ENCODE measurements at regions not wholly inside any gene's neighbourhood (a gene's known extent, or its start where the extent isn't known, plus 50 kb on each side); places are given as distances from the start of the nearest gene placed in this dataset.

GRCh38 chr5:144788556-144788955 is 617.9 kb downstream of the KCTD16 start:
- H3K27me3 ChIP-seq (ENCODE audit: insufficient read depth, low read length): no peaks in the 10 kb centered on the region
- H3K79me2 ChIP-seq (ENCODE audit: insufficient read depth, low read length): no peaks in the 10 kb centered on the region
- H3K4me3 ChIP-seq (ENCODE audit: low read depth, low read length, poor library complexity, severe bottlenecking): no peak overlapping the region
- no peak overlapping the region for H3K4me2 ChIP-seq (ENCODE audit: low read length)
- TF ChIP-seq CTCF (IDR thresholded peaks at IDR 0.05; ENCODE audit: low read length): no peak
- no peak for TF ChIP-seq EZH2 (IDR thresholded peaks at IDR 0.05; ENCODE audit: borderline replicate concordance, low read length)
- no peaks in the 10 kb centered on the region for H3K9me3 ChIP-seq (ENCODE audit: low read length)
- H3K36me3 ChIP-seq (ENCODE audit: insufficient read depth, low read length): no peaks in the 10 kb centered on the region
- H3K27ac ChIP-seq (ENCODE audit: low read depth, low read length, poor library complexity, severe bottlenecking): no peak overlapping the region
- H3F3A ChIP-seq (ENCODE audit: insufficient read depth, low read length): no peaks in the 10 kb centered on the region
- H3K9ac ChIP-seq (ENCODE audit: low read length): no peak overlapping the region
- H4K20me1 ChIP-seq (ENCODE audit: insufficient read depth, low read length): no peaks in the 10 kb centered on the region
- H3K4me1 ChIP-seq (ENCODE audit: insufficient read depth, low read length, severe bottlenecking): no peaks in the 10 kb centered on the region
- H2AFZ ChIP-seq (ENCODE audit: low read length): no peak overlapping the region
- H3K9me2 ChIP-seq (ENCODE audit: low read depth, low read length): no peaks in the 10 kb centered on the region

GRCh38 chr5:144788046-144788445 is 617.4 kb downstream of the KCTD16 start:
- H3K9me2 ChIP-seq (ENCODE audit: low read depth, low read length): no peaks in the 10 kb centered on the region
- no peak for TF ChIP-seq CTCF (IDR thresholded peaks at IDR 0.05; ENCODE audit: low read length)
- TF ChIP-seq EZH2 (IDR thresholded peaks at IDR 0.05; ENCODE audit: borderline replicate concordance, low read length): no peak
- no peak overlapping the region for H3K27ac ChIP-seq (ENCODE audit: low read depth, low read length, poor library complexity, severe bottlenecking)
- no peak overlapping the region for H2AFZ ChIP-seq (ENCODE audit: low read length)
- H3K4me3 ChIP-seq (ENCODE audit: low read depth, low read length, poor library complexity, severe bottlenecking): no peak overlapping the region
- H3K4me2 ChIP-seq (ENCODE audit: low read length): no peak overlapping the region
- H3K79me2 ChIP-seq (ENCODE audit: insufficient read depth, low read length): no peaks in the 10 kb centered on the region
- H4K20me1 ChIP-seq (ENCODE audit: insufficient read depth, low read length): no peaks in the 10 kb centered on the region
- no peaks in the 10 kb centered on the region for H3K4me1 ChIP-seq (ENCODE audit: insufficient read depth, low read length, severe bottlenecking)
- H3K36me3 ChIP-seq (ENCODE audit: insufficient read depth, low read length): no peaks in the 10 kb centered on the region
- H3F3A ChIP-seq (ENCODE audit: insufficient read depth, low read length): no peaks in the 10 kb centered on the region
- no peak overlapping the region for H3K9ac ChIP-seq (ENCODE audit: low read length)
- H3K9me3 ChIP-seq (ENCODE audit: low read length): no peaks in the 10 kb centered on the region
- no peaks in the 10 kb centered on the region for H3K27me3 ChIP-seq (ENCODE audit: insufficient read depth, low read length)

GRCh38 chr5:144779368-144779767 is 608.7 kb downstream of the KCTD16 start:
- no peaks in the 10 kb centered on the region for H3K27me3 ChIP-seq (ENCODE audit: insufficient read depth, low read length)
- H3K4me2 ChIP-seq (ENCODE audit: low read length): no peak overlapping the region
- TF ChIP-seq EZH2 (IDR thresholded peaks at IDR 0.05; ENCODE audit: borderline replicate concordance, low read length): no peak
- no peak for TF ChIP-seq CTCF (IDR thresholded peaks at IDR 0.05; ENCODE audit: low read length)
- no peak overlapping the region for H3K4me3 ChIP-seq (ENCODE audit: low read depth, low read length, poor library complexity, severe bottlenecking)
- H3K9ac ChIP-seq (ENCODE audit: low read length): no peak overlapping the region
- H3K27ac ChIP-seq (ENCODE audit: low read depth, low read length, poor library complexity, severe bottlenecking): no peak overlapping the region
- no peak overlapping the region for H2AFZ ChIP-seq (ENCODE audit: low read length)
- no peaks in the 10 kb centered on the region for H3K4me1 ChIP-seq (ENCODE audit: insufficient read depth, low read length, severe bottlenecking)
- H3K9me2 ChIP-seq (ENCODE audit: low read depth, low read length): no peaks in the 10 kb centered on the region
- no peaks in the 10 kb centered on the region for H3F3A ChIP-seq (ENCODE audit: insufficient read depth, low read length)
- H4K20me1 ChIP-seq (ENCODE audit: insufficient read depth, low read length): no peaks in the 10 kb centered on the region
- no peaks in the 10 kb centered on the region for H3K79me2 ChIP-seq (ENCODE audit: insufficient read depth, low read length)
- H3K9me3 ChIP-seq (ENCODE audit: low read length): no peaks in the 10 kb centered on the region
- no peaks in the 10 kb centered on the region for H3K36me3 ChIP-seq (ENCODE audit: insufficient read depth, low read length)

Data from OCI-LY1 (cell line).